D721Med (cell line): ENCODE measurements at regions not wholly inside any gene's neighbourhood (a gene's known extent, or its start where the extent isn't known, plus 50 kb on each side); places are given as distances from the start of the nearest gene placed in this dataset.

Experiments used
- DNase-seq: peaks from one replicate; pipeline ENCODE4 v3.0.0; 2011; ENCODE audit warnings: low spot score; ENCODE audit not compliant: insufficient read length
- FAIRE-seq: peaks from 2 replicates; lab custom pipeline; 2011; peaks lifted over from hg19 to GRCh38; lab: Jason Lieb, UNC
- TF ChIP-seq, protein P1 (sequence below): IDR thresholded peaks from 2 replicates; pipeline ENCODE4 v1.5.1; 2012; ENCODE audit warnings: mild to moderate bottlenecking, control low read depth; ENCODE audit not compliant: insufficient read depth; ENCODE audit errors: missing control alignments

DNA sequence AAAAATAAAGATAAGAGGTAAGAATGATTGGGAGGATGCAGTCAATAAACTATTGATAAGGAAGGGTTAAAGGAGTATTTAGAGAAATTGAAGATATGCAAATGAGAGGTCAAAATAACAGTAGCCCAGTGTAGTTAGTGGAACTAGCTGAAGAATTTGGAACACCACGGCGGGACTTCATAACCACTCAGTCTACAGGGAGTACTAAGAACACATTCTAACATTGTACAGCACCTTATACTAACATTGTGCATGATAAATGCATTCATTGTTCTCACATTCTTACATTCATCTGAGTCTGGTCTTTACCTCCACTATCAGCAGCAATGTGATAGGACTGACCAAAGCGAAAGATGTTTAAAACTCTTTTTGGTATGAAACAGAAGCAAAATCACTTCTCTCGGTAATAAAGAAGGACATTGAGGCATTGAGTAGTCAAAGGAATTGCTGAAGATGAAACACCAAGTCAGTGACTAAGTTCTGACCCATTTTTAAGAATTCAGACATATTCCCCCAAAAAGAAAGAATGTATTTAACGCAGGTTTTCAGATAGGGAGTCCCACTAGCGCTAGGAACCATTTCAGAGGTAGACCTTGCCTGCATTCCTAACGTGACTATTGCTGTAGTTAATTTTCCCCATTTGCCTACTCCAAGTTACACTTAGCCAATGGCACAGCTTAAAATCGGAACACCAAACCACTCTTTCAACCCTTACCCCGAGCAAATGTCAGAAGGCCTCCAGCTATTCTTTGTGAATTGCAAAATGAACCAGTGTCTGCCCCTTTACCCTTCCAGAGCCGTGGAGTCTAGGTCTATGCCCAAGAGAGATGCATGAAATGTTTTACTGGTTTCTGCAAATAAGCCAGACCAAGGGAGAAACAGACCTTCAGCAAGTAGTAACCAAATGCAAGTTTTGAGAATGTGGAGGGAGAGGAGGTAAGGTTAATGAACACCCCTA lies 108.8 kb upstream of the IRF2BP2 start:
- FAIRE-seq (no peak), DNase-seq (no peak)
- TF ChIP-seq, protein P1, sequence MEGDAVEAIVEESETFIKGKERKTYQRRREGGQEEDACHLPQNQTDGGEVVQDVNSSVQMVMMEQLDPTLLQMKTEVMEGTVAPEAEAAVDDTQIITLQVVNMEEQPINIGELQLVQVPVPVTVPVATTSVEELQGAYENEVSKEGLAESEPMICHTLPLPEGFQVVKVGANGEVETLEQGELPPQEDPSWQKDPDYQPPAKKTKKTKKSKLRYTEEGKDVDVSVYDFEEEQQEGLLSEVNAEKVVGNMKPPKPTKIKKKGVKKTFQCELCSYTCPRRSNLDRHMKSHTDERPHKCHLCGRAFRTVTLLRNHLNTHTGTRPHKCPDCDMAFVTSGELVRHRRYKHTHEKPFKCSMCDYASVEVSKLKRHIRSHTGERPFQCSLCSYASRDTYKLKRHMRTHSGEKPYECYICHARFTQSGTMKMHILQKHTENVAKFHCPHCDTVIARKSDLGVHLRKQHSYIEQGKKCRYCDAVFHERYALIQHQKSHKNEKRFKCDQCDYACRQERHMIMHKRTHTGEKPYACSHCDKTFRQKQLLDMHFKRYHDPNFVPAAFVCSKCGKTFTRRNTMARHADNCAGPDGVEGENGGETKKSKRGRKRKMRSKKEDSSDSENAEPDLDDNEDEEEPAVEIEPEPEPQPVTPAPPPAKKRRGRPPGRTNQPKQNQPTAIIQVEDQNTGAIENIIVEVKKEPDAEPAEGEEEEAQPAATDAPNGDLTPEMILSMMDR: no peak

DNA sequence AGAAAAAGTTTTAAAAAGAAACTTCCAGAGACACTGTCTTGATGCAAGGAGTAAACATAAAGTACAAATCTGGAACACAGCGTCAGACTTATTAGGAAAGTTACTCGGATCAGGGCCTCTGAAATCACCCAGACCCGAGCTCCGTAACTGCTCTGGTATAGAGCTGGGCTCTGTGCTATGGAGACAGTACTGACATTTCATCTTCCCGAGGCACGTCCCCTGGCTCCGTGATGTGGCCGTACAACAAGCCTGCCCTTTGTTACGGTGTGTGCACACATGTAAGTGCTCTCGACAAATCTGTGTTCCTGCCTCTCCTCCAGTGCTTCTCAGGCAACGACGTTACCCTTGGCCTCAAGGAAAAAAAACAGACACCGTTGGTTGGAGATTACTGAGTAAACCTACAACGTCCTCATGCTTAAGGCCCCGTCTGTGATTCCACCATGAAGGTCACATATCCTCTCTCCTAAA lies 107.0 kb upstream of the IRF2BP2 start:
- DNase-seq (no peak), FAIRE-seq (no peak)
- TF ChIP-seq, protein P1: no peak

DNA sequence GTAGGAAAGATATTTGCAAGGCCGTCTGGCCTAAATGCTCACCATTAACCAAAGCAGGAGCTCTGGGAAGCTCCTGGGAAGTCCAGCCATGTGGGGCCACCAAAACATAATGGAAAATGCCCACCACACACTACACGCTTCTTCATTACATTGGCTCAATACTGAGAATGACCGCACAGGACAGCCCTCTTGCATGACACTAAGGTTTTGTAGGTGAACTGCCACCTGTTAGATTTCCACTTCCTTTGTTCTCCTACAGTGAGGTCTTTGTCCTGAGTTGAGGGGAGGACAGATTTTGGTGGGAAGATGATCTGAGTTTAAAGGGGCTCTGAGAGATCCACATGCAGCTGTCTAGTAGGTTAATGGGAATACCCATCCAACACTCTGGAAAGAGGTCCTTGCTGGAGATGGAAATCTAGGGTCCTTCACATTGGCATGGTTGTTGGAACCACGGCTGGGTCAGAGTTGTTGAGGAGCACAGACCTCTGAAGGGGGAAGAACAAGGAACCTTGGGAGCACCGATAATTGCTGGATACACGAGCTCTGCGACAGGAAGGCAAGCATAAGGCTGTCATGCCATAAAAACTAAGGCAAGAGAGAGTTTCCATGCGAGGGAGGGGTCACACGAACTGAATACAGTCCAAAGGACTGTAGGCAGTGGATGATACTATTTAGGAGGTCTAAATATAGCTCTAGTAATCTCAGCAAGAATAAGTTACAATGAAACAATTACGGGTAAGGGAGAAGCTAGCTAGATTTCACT lies 105.5 kb upstream of the IRF2BP2 start:
- DNase-seq: no peak
- TF ChIP-seq, protein P1: no peak
- no peak for FAIRE-seq

DNA sequence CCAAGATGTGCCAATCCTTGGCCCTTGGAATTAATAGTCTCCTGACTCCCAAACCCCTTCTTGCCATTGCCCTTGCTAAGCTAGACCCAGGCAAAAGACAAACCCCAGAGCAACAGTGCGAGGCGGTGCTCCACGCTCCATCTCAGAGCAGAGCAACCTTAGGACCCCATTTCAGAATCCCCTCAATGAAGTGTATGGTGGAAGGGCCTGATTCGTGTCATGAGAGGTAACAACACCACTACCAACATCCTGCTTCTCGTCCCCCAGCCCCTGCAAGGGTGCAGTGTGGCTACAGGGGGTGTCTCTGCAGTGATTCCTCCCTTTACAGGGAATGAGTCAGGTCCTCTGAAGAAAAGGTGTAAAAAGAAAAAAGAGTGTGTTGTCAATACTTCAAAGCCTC lies 103.9 kb upstream of the IRF2BP2 start:
- TF ChIP-seq, protein P1: no peak
- DNase-seq (no peak), FAIRE-seq (no peak)

DNA sequence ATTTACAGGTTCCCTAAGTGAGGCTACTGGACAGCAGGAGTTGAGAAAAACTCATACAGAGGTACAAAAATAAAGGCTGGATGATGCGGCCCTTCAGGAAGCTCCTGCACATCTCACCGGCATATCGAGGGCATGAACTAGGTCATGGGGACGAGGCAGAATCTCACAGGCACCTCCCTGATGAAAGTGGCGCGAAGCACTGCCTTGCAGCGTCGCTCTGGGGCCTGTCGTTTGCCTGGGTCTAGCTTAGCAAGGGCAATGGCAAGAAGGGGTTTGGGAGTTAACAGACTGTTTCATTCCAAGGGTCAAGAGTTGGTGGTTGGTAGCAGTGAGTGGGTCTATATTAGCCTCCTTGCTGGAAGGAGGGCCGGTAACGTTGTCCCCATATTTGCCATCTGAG lies 103.5 kb upstream of the IRF2BP2 start:
- DNase-seq (no peak), FAIRE-seq (no peak)
- TF ChIP-seq, protein P1: no peak

DNA sequence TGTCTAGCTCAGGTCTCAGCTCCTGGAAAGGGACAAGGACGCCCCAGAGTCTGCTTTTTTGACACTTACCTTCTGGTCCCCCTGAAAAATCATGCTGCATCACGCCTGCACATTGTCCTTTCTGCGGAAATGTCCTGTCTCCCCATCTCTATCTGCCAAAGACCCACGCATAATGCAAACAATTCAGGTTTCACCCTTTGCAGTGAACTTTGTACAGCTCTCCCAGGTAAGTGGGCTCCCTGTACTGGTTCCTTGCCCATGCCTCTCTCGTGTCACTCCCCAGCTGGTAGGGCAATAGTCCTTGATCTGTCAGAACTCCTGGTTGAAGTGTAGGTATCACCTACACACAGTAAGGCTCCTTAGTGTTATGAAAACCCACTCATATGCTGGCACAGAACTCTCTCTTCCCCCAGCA lies 102.9 kb upstream of the IRF2BP2 start:
- no peak for DNase-seq
- TF ChIP-seq, protein P1: no peak
- FAIRE-seq: no peak
